ENCODE measurements at regions not wholly inside any gene's neighbourhood (a gene's known extent, or its start where the extent isn't known, plus 50 kb on each side); places are given as distances from the start of the nearest gene placed in this dataset.

- no peak for TF ChIP-seq CTCF (IDR thresholded peaks at IDR 0.05)
- H3K4me1 ChIP-seq (ENCODE audit: control insufficient read depth in 1 of 2, insufficient read depth in 1 of 2, low read depth in 1 of 2, low read length in 1 of 2): no peaks in the 10 kb centered on the region
Observed at GRCh38 chr5:175377816-175378215, 66.2 kb downstream of the DRD1 start.

GRCh38 chr5:175374166-175374875, 69.7 kb downstream of the DRD1 start:
- H3K27ac ChIP-seq: no peak overlapping the region
- no peak for TF ChIP-seq CTCF (IDR thresholded peaks at IDR 0.05)
- no peaks in the 10 kb centered on the region for H3K4me1 ChIP-seq (ENCODE audit: control insufficient read depth in 1 of 2, insufficient read depth in 1 of 2, low read depth in 1 of 2, low read length in 1 of 2)
- H3K4me3 ChIP-seq (ENCODE audit: low read depth in 1 of 2, low read length in 1 of 2): no peak overlapping the region
- no peaks in the 10 kb centered on the region for H3K9me3 ChIP-seq
- H3K36me3 ChIP-seq: no peaks in the 10 kb centered on the region
- no peaks in the 10 kb centered on the region for H3K27me3 ChIP-seq

More at GRCh38 chr5:175377816-175378215, 66.2 kb downstream of the DRD1 start:
- no peak overlapping the region for H3K4me3 ChIP-seq (ENCODE audit: low read depth in 1 of 2, low read length in 1 of 2)
- H3K9me3 ChIP-seq: no peaks in the 10 kb centered on the region
- H3K36me3 ChIP-seq: no peaks in the 10 kb centered on the region
- H3K27me3 ChIP-seq: no peaks in the 10 kb centered on the region
- no peak overlapping the region for H3K27ac ChIP-seq

GRCh38 chr5:175365866-175366265, 78.1 kb downstream of the DRD1 start:
- Histone ChIP-seq H3K27ac (no peak overlapping the region), H3K9me3 (no peaks in the 10 kb centered on the region), H3K36me3 (no peaks in the 10 kb centered on the region), H3K4me1 (ENCODE audit: control insufficient read depth in 1 of 2, insufficient read depth in 1 of 2, low read depth in 1 of 2, low read length in 1 of 2) (no peaks in the 10 kb centered on the region), H3K27me3 (no peaks in the 10 kb centered on the region), H3K4me3 (ENCODE audit: low read depth in 1 of 2, low read length in 1 of 2) (no peak overlapping the region)
- TF ChIP-seq CTCF (IDR thresholded peaks at IDR 0.05): no peak

- Histone ChIP-seq H3K9me3 (no peaks in the 10 kb centered on the region), H3K27me3 (no peaks in the 10 kb centered on the region), H3K27ac (no peak overlapping the region), H3K4me3 (ENCODE audit: low read depth in 1 of 2, low read length in 1 of 2) (no peak overlapping the region), H3K36me3 (no peaks in the 10 kb centered on the region), H3K4me1 (ENCODE audit: control insufficient read depth in 1 of 2, insufficient read depth in 1 of 2, low read depth in 1 of 2, low read length in 1 of 2) (no peaks in the 10 kb centered on the region)
- TF ChIP-seq CTCF (IDR thresholded peaks at IDR 0.05): no peak
Observed at GRCh38 chr5:175363300-175363699, 80.7 kb downstream of the DRD1 start.

- Histone ChIP-seq H3K9me3 (no peaks in the 10 kb centered on the region), H3K36me3 (no peaks in the 10 kb centered on the region), H3K4me3 (ENCODE audit: low read depth in 1 of 2, low read length in 1 of 2) (no peak overlapping the region), H3K27me3 (peaks cover 20% of the 10 kb centered on the region), H3K4me1 (ENCODE audit: control insufficient read depth in 1 of 2, insufficient read depth in 1 of 2, low read depth in 1 of 2, low read length in 1 of 2) (no peaks in the 10 kb centered on the region), H3K27ac (no peak overlapping the region)
- no peak for TF ChIP-seq CTCF (IDR thresholded peaks at IDR 0.05)
Observed at GRCh38 chr5:175357995-175358394, 86.0 kb downstream of the DRD1 start.
